PFSK-1 (cell line): ENCODE measurements at regions not wholly inside any gene's neighbourhood (a gene's known extent, or its start where the extent isn't known, plus 50 kb on each side); places are given as distances from the start of the nearest gene placed in this dataset.

Source experiments
- FOXP2 ChIP-seq: optimal IDR thresholded peaks from 2 replicates; pipeline ENCODE3; 2011; ENCODE audit warnings: borderline replicate concordance, control low read depth, inconsistent platforms; ENCODE audit not compliant: insufficient read depth; ENCODE audit errors: extremely low read length, extremely low read depth
- POLR2AphosphoS5 ChIP-seq: IDR thresholded peaks from 2 replicates; pipeline ENCODE4 v1.6.1; 2012; ENCODE audit warnings: low read depth, mild to moderate bottlenecking, control low read depth, low read length, moderate library complexity
- REST ChIP-seq, 2 experiments: IDR thresholded peaks; 2 replicates each; pipeline versions ENCODE4 v1.6.1 to v1.8.0; 2011 to 2012; ENCODE audit warnings: low read depth in 2 of 2, low read length in 2 of 2, control low read depth in 1 of 2, inconsistent platforms in 1 of 2, mild to moderate bottlenecking in 1 of 2, moderate library complexity in 1 of 2; ENCODE audit not compliant: insufficient read depth in 1 of 2
- SIN3A ChIP-seq: IDR thresholded peaks from 2 replicates; pipeline ENCODE4 v1.6.1; 2012; ENCODE audit warnings: mild to moderate bottlenecking, low read length, moderate library complexity, borderline replicate concordance; ENCODE audit not compliant: insufficient read depth
- TAF1 ChIP-seq: IDR thresholded peaks from 2 replicates; pipeline ENCODE4 v1.6.1; 2012; ENCODE audit warnings: low read length, control low read depth, borderline replicate concordance; ENCODE audit not compliant: insufficient read depth

GRCh38 chr2:193900292-193900691 lies 1705.6 kb upstream of the TMEFF2 start:
- TF ChIP-seq FOXP2 (no peak), SIN3A (no peak), POLR2AphosphoS5 (no peak), REST (IDR thresholded peaks at IDR 0.05; ENCODE audit: insufficient read depth in 1 of 2, low read depth in 2 of 2, low read length in 2 of 2) (no peak), TAF1 (no peak)

- TF ChIP-seq TAF1 (no peak), FOXP2 (no peak), POLR2AphosphoS5 (no peak), SIN3A (no peak), REST (IDR thresholded peaks at IDR 0.05; ENCODE audit: insufficient read depth in 1 of 2, low read depth in 2 of 2, low read length in 2 of 2) (no peak)
Observed at GRCh38 chr2:193895226-193895625, 1700.5 kb upstream of the TMEFF2 start.

GRCh38 chr2:193894081-193894480 lies 1699.3 kb upstream of the TMEFF2 start:
- no peak for TF ChIP-seq POLR2AphosphoS5
- TF ChIP-seq REST (IDR thresholded peaks at IDR 0.05; ENCODE audit: insufficient read depth in 1 of 2, low read depth in 2 of 2, low read length in 2 of 2): no peak
- TF ChIP-seq TAF1: no peak
- no peak for TF ChIP-seq FOXP2
- TF ChIP-seq SIN3A: no peak

GRCh38 chr2:193891023-193891422 lies 1696.3 kb upstream of the TMEFF2 start:
- TF ChIP-seq POLR2AphosphoS5 (no peak), FOXP2 (no peak), SIN3A (no peak), TAF1 (no peak), REST (IDR thresholded peaks at IDR 0.05; ENCODE audit: insufficient read depth in 1 of 2, low read depth in 2 of 2, low read length in 2 of 2) (no peak)

- TF ChIP-seq SIN3A (no peak), REST (IDR thresholded peaks at IDR 0.05; ENCODE audit: insufficient read depth in 1 of 2, low read depth in 2 of 2, low read length in 2 of 2) (no peak), FOXP2 (no peak), POLR2AphosphoS5 (no peak), TAF1 (no peak)
Observed at GRCh38 chr2:193885419-193885818, 1690.7 kb upstream of the TMEFF2 start.
